GM12873 (cell line): ENCODE measurements at regions not wholly inside any gene's neighbourhood (a gene's known extent, or its start where the extent isn't known, plus 50 kb on each side); places are given as distances from the start of the nearest gene placed in this dataset.

Source experiments
- CTCF ChIP-seq: IDR thresholded peaks from 2 replicates; pipeline ENCODE4 v1.5.1; 2012; ENCODE audit warnings: low read depth, mild to moderate bottlenecking, moderate library complexity, low read length, control low read depth; ENCODE audit not compliant: insufficient read depth; ENCODE audit errors: missing control alignments

GRCh38 chr13:22893777-22894176 is 287.0 kb upstream of the SGCG start:
- no peak for TF ChIP-seq CTCF

- TF ChIP-seq CTCF: no peak
Observed at GRCh38 chr13:22897571-22898314, 283.0 kb upstream of the SGCG start.

- no peak for TF ChIP-seq CTCF
Observed at GRCh38 chr13:22903301-22903700, 277.5 kb upstream of the SGCG start.

- no peak for TF ChIP-seq CTCF
Observed at GRCh38 chr13:22903925-22904324, 276.9 kb upstream of the SGCG start.

- no peak for TF ChIP-seq CTCF
Observed at GRCh38 chr13:22915442-22916082, 265.2 kb upstream of the SGCG start.

- TF ChIP-seq CTCF: no peak
Observed at GRCh38 chr13:22925881-22926747, 254.7 kb upstream of the SGCG start.
